SK-N-SH (cell line): ENCODE measurements at regions not wholly inside any gene's neighbourhood (a gene's known extent, or its start where the extent isn't known, plus 50 kb on each side); places are given as distances from the start of the nearest gene placed in this dataset.

ENCODE experiments used
- CTCF ChIA-PET: fragments of 300-600, 350-600 bp; formaldehyde crosslinking; extraction: SDS; loops from one replicate; lab custom pipeline; 2021; lab: Yijun Ruan, JAX
- POLR2A ChIA-PET: fragments of 350-600 bp; sonication (Branson Sonifier 250); formaldehyde crosslinking; extraction: SDS; loops from one replicate; lab custom pipeline; 2020; ENCODE audit warnings: antibody characterized with exemption, inconsistent platforms; lab: Yijun Ruan, JAX
- DNase-seq: peaks from one replicate; pipeline ENCODE4 v3.0.0; 2012
- H2AFZ ChIP-seq: fragments of 200-600 bp; sonication (generic); 2 replicates; pipeline ENCODE4 v1.8.1; 2016; ENCODE audit warnings: antibody characterized with exemption, mild to moderate bottlenecking, low read depth
- H3F3A ChIP-seq: fragments of 200-600 bp; sonication (generic); replicated peaks from 2 replicates; pipeline ENCODE3; 2016; ENCODE audit warnings: antibody characterized with exemption, mild to moderate bottlenecking; ENCODE audit not compliant: insufficient read depth
- H3K27ac ChIP-seq, 2 experiments: fragments of 200-500 bp in 1 of 2; fragments of 200-600 bp in 1 of 2; sonication (Bioruptor generic) in 1 of 2; sonication (generic), shearing (Covaris generic) in 1 of 2; 2 replicates each; pipeline versions ENCODE4 v1.5.1 to v1.6.1; 2014 to 2016; ENCODE audit warnings: low read depth in 2 of 2, inconsistent platforms in 1 of 2, low read length in 1 of 2, mild to moderate bottlenecking in 1 of 2, mixed read lengths in 1 of 2
- H3K27me3 ChIP-seq: fragments of 200-600 bp; sonication (generic), shearing (Covaris generic); 2 replicates; pipeline ENCODE4 v1.6.1; 2016; ENCODE audit warnings: mixed run types; ENCODE audit not compliant: insufficient read depth
- H3K36me3 ChIP-seq, 2 experiments: fragments of 200-500 bp in 1 of 2; fragments of 200-600 bp in 1 of 2; sonication (Bioruptor generic) in 1 of 2; sonication (generic) in 1 of 2; replicated peaks in 1 of 2; 2 replicates each; pipeline versions ENCODE3 to v1.5.1; 2014 to 2016; ENCODE audit warnings: low read length in 1 of 2, mild to moderate bottlenecking in 1 of 2; ENCODE audit not compliant: insufficient read depth in 2 of 2, control insufficient read depth in 1 of 2
- H3K4me1 ChIP-seq, 2 experiments: fragments of 200-500 bp in 1 of 2; fragments of 200-600 bp in 1 of 2; sonication (Bioruptor generic) in 1 of 2; sonication (generic), shearing (Covaris generic) in 1 of 2; 2 replicates each; pipeline versions ENCODE4 v1.5.1 to v1.6.1; 2014 to 2016; ENCODE audit warnings: low read depth in 1 of 2, low read length in 1 of 2, mixed run types in 1 of 2; ENCODE audit not compliant: insufficient read depth in 2 of 2, control insufficient read depth in 1 of 2
- H3K4me2 ChIP-seq: fragments of 200-600 bp; sonication (generic), shearing (Covaris generic); 2 replicates; pipeline ENCODE4 v1.6.1; 2017; ENCODE audit warnings: mixed run types
- H3K4me3 ChIP-seq, 2 experiments: fragments of 200-500 bp in 1 of 2; fragments of 200-600 bp in 1 of 2; sonication (Bioruptor generic) in 1 of 2; sonication (generic), shearing (Covaris generic) in 1 of 2; 2 replicates each; pipeline versions ENCODE4 v1.5.1 to v1.8.1; 2014 to 2016; ENCODE audit warnings: low read depth in 2 of 2, inconsistent platforms in 1 of 2, low read length in 1 of 2, mild to moderate bottlenecking in 1 of 2, mixed read lengths in 1 of 2, moderate library complexity in 1 of 2
- H3K79me2 ChIP-seq: fragments of 200-600 bp; sonication (generic); 2 replicates; pipeline ENCODE4 v1.8.1; 2017; ENCODE audit warnings: mild to moderate bottlenecking; ENCODE audit not compliant: insufficient read depth
- H3K9ac ChIP-seq: fragments of 200-600 bp; sonication (generic); 2 replicates; pipeline ENCODE4 v1.6.1; 2017; ENCODE audit warnings: mixed run types
- H3K9me2 ChIP-seq: fragments of 200-600 bp; sonication (generic); 2 replicates; pipeline ENCODE4 v1.6.1; 2017; ENCODE audit warnings: mixed run types
- H3K9me3 ChIP-seq: fragments of 200-600 bp; sonication (generic); 2 replicates; pipeline ENCODE4 v1.6.1; 2017; ENCODE audit warnings: mixed run types, mild to moderate bottlenecking, moderate library complexity
- H4K20me1 ChIP-seq: fragments of 200-600 bp; sonication (generic); 2 replicates; pipeline ENCODE4 v1.6.1; 2017; ENCODE audit warnings: mild to moderate bottlenecking, mixed run types; ENCODE audit not compliant: insufficient read depth
- CHD2 ChIP-seq: fragments of 150-350 bp; IDR thresholded peaks from 2 replicates; pipeline ENCODE4 v1.6.1; 2018; ENCODE audit warnings: low read length; ENCODE audit not compliant: partially characterized antibody
- ELF1 ChIP-seq: IDR thresholded peaks from 2 replicates; pipeline ENCODE4 v1.4.0; 2012
- EP300 ChIP-seq, 2 experiments: IDR thresholded peaks; 2 replicates each; pipeline versions ENCODE4 v1.4.0 to v1.6.1; 2012; ENCODE audit warnings: borderline replicate concordance in 1 of 2, low read depth in 1 of 2, low read length in 1 of 2
- EZH2phosphoT487 ChIP-seq: fragments of 200-600 bp; sonication (generic); IDR thresholded peaks from 2 replicates; pipeline ENCODE4 v1.6.1; 2017; ENCODE audit warnings: low read depth, mixed run types, mild to moderate bottlenecking, antibody characterized with exemption, moderate library complexity, borderline replicate concordance
- FOSL2 ChIP-seq: IDR thresholded peaks from 2 replicates; pipeline ENCODE4 v1.4.0; 2012; ENCODE audit warnings: low read depth, mild to moderate bottlenecking, moderate library complexity, borderline replicate concordance
- FOXJ3 ChIP-seq: sonication (generic); formaldehyde crosslinking; IDR thresholded peaks from 2 replicates; pipeline ENCODE4 v1.5.1; 2020; ENCODE audit warnings: mild to moderate bottlenecking, missing genetic modification reagents
- FOXM1 ChIP-seq: IDR thresholded peaks from 2 replicates; pipeline ENCODE4 v1.4.0; 2012; ENCODE audit warnings: low read depth, mild to moderate bottlenecking
- GABPA ChIP-seq: IDR thresholded peaks from 2 replicates; pipeline ENCODE4 v1.4.0; 2012; ENCODE audit warnings: low read depth, mild to moderate bottlenecking
- GATA2 ChIP-seq: sonication (generic); formaldehyde crosslinking; IDR thresholded peaks from 2 replicates; pipeline ENCODE4 v1.5.0; 2020; ENCODE audit warnings: mild to moderate bottlenecking, missing genetic modification reagents
- NRF1 ChIP-seq: IDR thresholded peaks from 2 replicates; pipeline ENCODE4 v1.6.1; 2012; ENCODE audit warnings: low read depth, mild to moderate bottlenecking, low read length
- PBX3 ChIP-seq: IDR thresholded peaks from 2 replicates; pipeline ENCODE4; 2012
- RAD21 ChIP-seq: IDR thresholded peaks from 2 replicates; pipeline ENCODE4 v1.6.1; 2012; ENCODE audit warnings: mild to moderate bottlenecking, low read length
- RCOR1 ChIP-seq: fragments of 150-350 bp; IDR thresholded peaks from 2 replicates; pipeline ENCODE4 v1.6.1; 2017; ENCODE audit warnings: antibody characterized with exemption, low read length
- REST ChIP-seq: IDR thresholded peaks from 2 replicates; pipeline ENCODE4 v1.6.1; 2012; ENCODE audit warnings: mild to moderate bottlenecking, low read depth, low read length, moderate library complexity
- RXRA ChIP-seq: IDR thresholded peaks from 2 replicates; pipeline ENCODE4 v1.4.0; 2012; ENCODE audit warnings: low read depth, mild to moderate bottlenecking, borderline replicate concordance
- SIN3A ChIP-seq: IDR thresholded peaks from 2 replicates; pipeline ENCODE4 v1.6.1; 2012; ENCODE audit warnings: low read depth, mild to moderate bottlenecking, low read length, moderate library complexity, borderline replicate concordance
- TAF1 ChIP-seq: IDR thresholded peaks from 2 replicates; pipeline ENCODE4 v1.6.1; 2012; ENCODE audit warnings: low read depth, mild to moderate bottlenecking, low read length, moderate library complexity, borderline replicate concordance
- USF1 ChIP-seq: IDR thresholded peaks from 2 replicates; pipeline ENCODE4 v1.4.0; 2012; ENCODE audit warnings: low read depth, borderline replicate concordance
- USF2 ChIP-seq: fragments of 150-350 bp; IDR thresholded peaks from 2 replicates; pipeline ENCODE4 v1.6.1; 2017; ENCODE audit warnings: antibody characterized with exemption, low read length, low read depth, borderline replicate concordance
- ZBTB33 ChIP-seq: IDR thresholded peaks from 2 replicates; pipeline ENCODE4 v1.4.0; 2012; ENCODE audit warnings: low read depth, borderline replicate concordance
- WGBS: methylation state at CpG from one replicate; pipeline ENCODE4 v1.1.6; 2017; ENCODE audit warnings: low lambda C conversion rate; 5-methylcytosine and 5-hydroxymethylcytosine counted together

- no peaks in the 10 kb centered on the region for H3K36me3 ChIP-seq
- no peaks in the 10 kb centered on the region for H3K79me2 ChIP-seq
- no peak overlapping the region for H3K4me2 ChIP-seq
- no peaks in the 10 kb centered on the region for H3K4me1 ChIP-seq
- H3K4me3 ChIP-seq, result no peak overlapping the region
- TF ChIP-seq EP300 (IDR thresholded peaks at IDR 0.05; ENCODE audit: borderline replicate concordance in 1 of 2, low read depth in 1 of 2, low read length in 1 of 2) (no peak), USF2 (no peak), PBX3 (no peak), RCOR1 (no peak), ELF1 (no peak), USF1 (no peak), EZH2phosphoT487 (no peak), FOXJ3 (CRISPR knock-in tag) (no peak), RXRA (no peak), FOXM1 (no peak), SIN3A (no peak), NRF1 (no peak), GABPA (no peak), CHD2 (no peak), GATA2 (no peak)
- TF ChIP-seq, all 33 proteins: peak for 0
- no peak for DNase-seq
- no peaks in the 10 kb centered on the region for H3K27me3 ChIP-seq
- H3K9ac ChIP-seq, result no peak overlapping the region
- no peaks in the 10 kb centered on the region for H3K9me3 ChIP-seq
- H4K20me1 ChIP-seq, result no peaks in the 10 kb centered on the region
- ChIA-PET POLR2A (no interaction called here), CTCF (no interaction called here)
- WGBS, result 50% methylated on average over 1 of the region's 1 CpG
- no peaks in the 10 kb centered on the region for H3K9me2 ChIP-seq
- no peak overlapping the region for H3K27ac ChIP-seq
- no peaks in the 10 kb centered on the region for H3F3A ChIP-seq
- no peak overlapping the region for H2AFZ ChIP-seq
Measured at GRCh38 chr4:60809486-60809800, 390.7 kb upstream of the ADGRL3 start.

GRCh38 chr4:60812811-60813210 lies 387.3 kb upstream of the ADGRL3 start:
- no peak overlapping the region for H3K4me2 ChIP-seq
- no peak overlapping the region for H3K27ac ChIP-seq
- WGBS, result 18% methylated on average over 1 of the region's 1 CpG
- no peaks in the 10 kb centered on the region for H3K79me2 ChIP-seq
- H3K4me3 ChIP-seq, result no peak overlapping the region
- H3K36me3 ChIP-seq, result no peaks in the 10 kb centered on the region
- no peaks in the 10 kb centered on the region for H4K20me1 ChIP-seq
- H3F3A ChIP-seq, result no peaks in the 10 kb centered on the region
- DNase-seq, result no peak
- no peak overlapping the region for H3K9ac ChIP-seq
- no peaks in the 10 kb centered on the region for H3K27me3 ChIP-seq
- CTCF ChIA-PET, result no interaction called here
- POLR2A ChIA-PET, result no interaction called here
- no peaks in the 10 kb centered on the region for H3K4me1 ChIP-seq
- H3K9me2 ChIP-seq, result no peaks in the 10 kb centered on the region
- no peak overlapping the region for H2AFZ ChIP-seq
- no peaks in the 10 kb centered on the region for H3K9me3 ChIP-seq
- no peak for TF ChIP-seq GABPA
- no peak for TF ChIP-seq EZH2phosphoT487
- TF ChIP-seq RAD21, result no peak
- TF ChIP-seq ZBTB33, result no peak
- no peak for TF ChIP-seq TAF1
- TF ChIP-seq USF1, result no peak
- TF ChIP-seq FOXJ3 (CRISPR knock-in tag), result no peak
- no peak for TF ChIP-seq REST
- no peak for TF ChIP-seq EP300 (IDR thresholded peaks at IDR 0.05; ENCODE audit: borderline replicate concordance in 1 of 2, low read depth in 1 of 2, low read length in 1 of 2)
- no peak for TF ChIP-seq FOSL2
